BLaER1 treated with 17β-estradiol and CSF1 and Interleukin-3, amounts not matched to agents 10 nM and 100 nM (cell line): ENCODE measurements at regions not wholly inside any gene's neighbourhood (a gene's known extent, or its start where the extent isn't known, plus 50 kb on each side); places are given as distances from the start of the nearest gene placed in this dataset.

Experiments
- H3K27ac ChIP-seq, 11 experiments: shearing (Covaris generic); formaldehyde crosslinking; 2 replicates each; pipeline ENCODE4 v1.8.1; 2022
- H3K27me3 ChIP-seq, 11 experiments: shearing (Covaris generic); formaldehyde crosslinking; 2 replicates each; pipeline ENCODE4 v1.8.1; 2022
- H3K36me3 ChIP-seq, 11 experiments: shearing (Covaris generic); formaldehyde crosslinking; 2 replicates each; pipeline ENCODE4 v1.8.1; 2022
- H3K4me1 ChIP-seq, 10 experiments: shearing (Covaris generic); formaldehyde crosslinking; 2 replicates each; pipeline ENCODE4 v1.8.1; 2022
- H3K4me2 ChIP-seq, 11 experiments: shearing (Covaris generic); formaldehyde crosslinking; 2 replicates each; pipeline ENCODE4 v1.8.1; 2022
- H3K4me3 ChIP-seq, 10 experiments: shearing (Covaris generic); formaldehyde crosslinking; 2 replicates each; pipeline ENCODE4 v1.8.1; 2022
- H3K9ac ChIP-seq, 11 experiments: shearing (Covaris generic); formaldehyde crosslinking; 2 replicates each; pipeline ENCODE4 v1.8.1; 2022
- H3K9me3 ChIP-seq, 11 experiments: shearing (Covaris generic); formaldehyde crosslinking; replicated peaks in 1 of 11; 2 replicates each; pipeline ENCODE4 v1.8.1; 2022
- H4K20me1 ChIP-seq, 11 experiments: shearing (Covaris generic); formaldehyde crosslinking; 2 replicates each; pipeline ENCODE4 v1.8.1; 2022
- Cebpa-rat ChIP-seq, 11 experiments: shearing (Covaris generic); IDR thresholded peaks; 2 replicates each; pipeline ENCODE4 v1.8.1; 2022

GRCh38 chr11:92687724-92688123 is 281.7 kb upstream of the MTNR1B start:
- Histone ChIP-seq H3K27me3 (no peaks in the 10 kb centered on the region), H3K4me1 (no peaks in the 10 kb centered on the region), H3K9me3 (no peaks in the 10 kb centered on the region), H4K20me1 (no peaks in the 10 kb centered on the region), H3K27ac (no peak overlapping the region), H3K9ac (no peak overlapping the region), H3K36me3 (no peaks in the 10 kb centered on the region), H3K4me2 (no peak overlapping the region), H3K4me3 (no peak overlapping the region)
- TF ChIP-seq Cebpa-rat (IDR thresholded peaks at IDR 0.05): no peak

- Histone ChIP-seq H3K27me3 (no peaks in the 10 kb centered on the region), H3K9ac (no peak overlapping the region), H3K4me3 (no peak overlapping the region), H3K9me3 (no peaks in the 10 kb centered on the region), H3K4me1 (no peaks in the 10 kb centered on the region), H3K36me3 (no peaks in the 10 kb centered on the region), H3K4me2 (no peak overlapping the region), H3K27ac (no peak overlapping the region), H4K20me1 (no peaks in the 10 kb centered on the region)
- no peak for TF ChIP-seq Cebpa-rat (IDR thresholded peaks at IDR 0.05)
Measured at GRCh38 chr11:92688416-92688815, 281.0 kb upstream of the MTNR1B start.

- no peak overlapping the region for H3K4me2 ChIP-seq
- H3K36me3 ChIP-seq: no peaks in the 10 kb centered on the region
- H3K9me3 ChIP-seq: no peaks in the 10 kb centered on the region
- H4K20me1 ChIP-seq: no peaks in the 10 kb centered on the region
- H3K27ac ChIP-seq: no peak overlapping the region
- no peak overlapping the region for H3K9ac ChIP-seq
- no peak for TF ChIP-seq Cebpa-rat (IDR thresholded peaks at IDR 0.05)
- H3K4me3 ChIP-seq: no peak overlapping the region
- H3K4me1 ChIP-seq: peaks cover 0 to 8% (median 0%) of the 10 kb centered on the region in 10 experiments; a peak in 4 of 20 replicates
- H3K27me3 ChIP-seq: no peaks in the 10 kb centered on the region
Measured at GRCh38 chr11:92692826-92693546, 276.5 kb upstream of the MTNR1B start.

- no peak overlapping the region for H3K27ac ChIP-seq
- no peaks in the 10 kb centered on the region for H3K27me3 ChIP-seq
- H3K36me3 ChIP-seq: no peaks in the 10 kb centered on the region
- no peaks in the 10 kb centered on the region for H3K9me3 ChIP-seq
- TF ChIP-seq Cebpa-rat (IDR thresholded peaks at IDR 0.05): no peak
- H3K4me2 ChIP-seq: no peak overlapping the region
- no peaks in the 10 kb centered on the region for H4K20me1 ChIP-seq
- H3K9ac ChIP-seq: no peak overlapping the region
- H3K4me1 ChIP-seq: peaks cover 0 to 9% (median 0%) of the 10 kb centered on the region in 10 experiments; a peak in 4 of 20 replicates
- H3K4me3 ChIP-seq: no peak overlapping the region
Measured at GRCh38 chr11:92696076-92696475, 273.4 kb upstream of the MTNR1B start.

- H3K36me3 ChIP-seq: no peaks in the 10 kb centered on the region
- peak overlapping the region in 2 of 11 experiments; percentile 51 to 54; a peak in 4 of 22 replicates for H3K4me2 ChIP-seq
- H3K9me3 ChIP-seq: no peaks in the 10 kb centered on the region
- H3K4me1 ChIP-seq: peaks cover 0 to 9% (median 0%) of the 10 kb centered on the region in 10 experiments; a peak in 4 of 20 replicates
- no peaks in the 10 kb centered on the region for H4K20me1 ChIP-seq
- no peak for TF ChIP-seq Cebpa-rat (IDR thresholded peaks at IDR 0.05)
- H3K4me3 ChIP-seq: no peak overlapping the region
- H3K9ac ChIP-seq: no peak overlapping the region
- H3K27me3 ChIP-seq: no peaks in the 10 kb centered on the region
- no peak overlapping the region for H3K27ac ChIP-seq
Measured at GRCh38 chr11:92697461-92698312, 271.8 kb upstream of the MTNR1B start.

GRCh38 chr11:92698742-92699141 is 270.7 kb upstream of the MTNR1B start:
- Histone ChIP-seq H3K9me3 (no peaks in the 10 kb centered on the region), H3K36me3 (no peaks in the 10 kb centered on the region), H3K4me2 (no peak overlapping the region), H3K4me1 (peaks cover 0 to 9% (median 0%) of the 10 kb centered on the region in 10 experiments; a peak in 4 of 20 replicates), H4K20me1 (no peaks in the 10 kb centered on the region), H3K9ac (no peak overlapping the region), H3K4me3 (no peak overlapping the region), H3K27ac (no peak overlapping the region), H3K27me3 (no peaks in the 10 kb centered on the region)
- no peak for TF ChIP-seq Cebpa-rat (IDR thresholded peaks at IDR 0.05)

- Histone ChIP-seq H3K27me3 (no peaks in the 10 kb centered on the region), H3K4me2 (no peak overlapping the region), H4K20me1 (no peaks in the 10 kb centered on the region), H3K36me3 (no peaks in the 10 kb centered on the region), H3K27ac (no peak overlapping the region), H3K9me3 (peaks cover 0 to 18% (median 11%) of the 10 kb centered on the region in 11 experiments; a peak in 10 of 22 replicates), H3K4me3 (no peak overlapping the region), H3K4me1 (peaks cover 0 to 9% (median 0%) of the 10 kb centered on the region in 10 experiments; a peak in 4 of 20 replicates), H3K9ac (no peak overlapping the region)
- TF ChIP-seq Cebpa-rat (IDR thresholded peaks at IDR 0.05): no peak
Measured at GRCh38 chr11:92702037-92702804, 267.2 kb upstream of the MTNR1B start.

GRCh38 chr11:92702805-92703448 is 266.5 kb upstream of the MTNR1B start:
- H3K36me3 ChIP-seq: no peaks in the 10 kb centered on the region
- H3K9ac ChIP-seq: no peak overlapping the region
- H4K20me1 ChIP-seq: no peaks in the 10 kb centered on the region
- H3K4me2 ChIP-seq: no peak overlapping the region
- H3K27ac ChIP-seq: no peak overlapping the region
- TF ChIP-seq Cebpa-rat (IDR thresholded peaks at IDR 0.05): no peak
- H3K9me3 ChIP-seq: peaks cover 0 to 18% (median 11%) of the 10 kb centered on the region in 11 experiments; a peak in 10 of 22 replicates
- no peaks in the 10 kb centered on the region for H3K27me3 ChIP-seq
- no peak overlapping the region for H3K4me3 ChIP-seq
- H3K4me1 ChIP-seq: peaks cover 0 to 2% (median 0%) of the 10 kb centered on the region in 10 experiments; a peak in 2 of 20 replicates
